Sigmoid colon (tissue), 4 donors: ENCODE measurements at regions not wholly inside any gene's neighbourhood (a gene's known extent, or its start where the extent isn't known, plus 50 kb on each side); places are given as distances from the start of the nearest gene placed in this dataset.

ENCODE experiments used
- CTCF ChIP-seq, 4 experiments: fragments of 450-650 bp in 3 of 4; fragments of 200-600 bp in 1 of 4; IDR thresholded peaks; one replicate each; pipeline ENCODE4 v1.5.1; 2016 to 2019; ENCODE audit warnings: antibody characterized with exemption in 4 of 4, mild to moderate bottlenecking in 3 of 4, moderate library complexity in 2 of 4
- EP300 ChIP-seq, 4 donors: sonication (generic); formaldehyde crosslinking; IDR thresholded peaks; one replicate each; pipeline ENCODE4 v1.6.1; 2017; ENCODE audit warnings: antibody characterized with exemption in 4 of 4
- POLR2A ChIP-seq, 2 donors: fragments of 450-650 bp; IDR thresholded peaks; one replicate each; pipeline ENCODE4 v1.6.1; 2016; ENCODE audit warnings: antibody characterized with exemption in 2 of 2, mild to moderate bottlenecking in 2 of 2, moderate library complexity in 2 of 2

GRCh38 chr3:7874116-7874515 is 627.5 kb upstream of the LMCD1 start:
- no peak for TF ChIP-seq CTCF (IDR thresholded peaks at IDR 0.05)
- TF ChIP-seq POLR2A (IDR thresholded peaks at IDR 0.05): no peak
- TF ChIP-seq EP300 (IDR thresholded peaks at IDR 0.05): no peak
